ENCODE measurements at regions not wholly inside any gene's neighbourhood (a gene's known extent, or its start where the extent isn't known, plus 50 kb on each side); places are given as distances from the start of the nearest gene placed in this dataset.

GRCh38 chr4:175190654-175191053 is 272.5 kb downstream of the ADAM29 start:
- Histone ChIP-seq H3K4me1 (replicated peaks in 1 of 4; ENCODE audit: control insufficient read depth in 3 of 4, insufficient read depth in 4 of 4, low read length in 3 of 4) (no peaks in the 10 kb centered on the region), H2BK20ac (ENCODE audit: low read length) (no peak overlapping the region), H4K5ac (ENCODE audit: insufficient read length, low read depth, low read length) (no peak overlapping the region), H3K4ac (replicated peaks; ENCODE audit: insufficient read length, low read depth, low read length) (no peak overlapping the region), H3K4me3 (ENCODE audit: extremely low read depth in 1 of 4, insufficient read depth in 2 of 4, low read depth in 3 of 4, low read length in 4 of 4) (no peak overlapping the region), H3K14ac (ENCODE audit: insufficient read length) (no peak overlapping the region), H3K36me3 (ENCODE audit: control insufficient read depth in 2 of 4, insufficient read depth in 4 of 4, low read length in 3 of 4) (no peaks in the 10 kb centered on the region), H2BK5ac (ENCODE audit: low read depth, low read length) (no peak overlapping the region), H3K27ac (ENCODE audit: low read depth, low read length) (no peak overlapping the region), H3K27me3 (replicated peaks in 1 of 4; ENCODE audit: control insufficient read depth in 3 of 4, extremely low read depth in 1 of 4, insufficient read depth in 3 of 4, low read length in 3 of 4) (no peaks in the 10 kb centered on the region), H2BK15ac (ENCODE audit: low read length) (no peak overlapping the region), H3K9me3 (ENCODE audit: insufficient read depth in 2 of 2, low read depth in 1 of 2, low read length in 1 of 2) (no peaks in the 10 kb centered on the region), H2AFZ (ENCODE audit: low read length) (no peak overlapping the region), H2BK12ac (ENCODE audit: low read depth, low read length) (no peak overlapping the region), H3K9ac (replicated peaks in 1 of 4; ENCODE audit: extremely low read depth in 1 of 4, low read depth in 3 of 4, low read length in 3 of 4) (no peak overlapping the region), H3K4me2 (ENCODE audit: insufficient read depth in 1 of 2, low read depth in 2 of 2, low read length in 2 of 2) (no peak overlapping the region), H3K18ac (ENCODE audit: extremely low read depth, low read length) (no peak overlapping the region), H3K79me2 (ENCODE audit: control insufficient read depth in 1 of 2, insufficient read depth in 2 of 2, low read length in 2 of 2) (no peaks in the 10 kb centered on the region), H2BK120ac (replicated peaks; ENCODE audit: low read depth, low read length) (no peak overlapping the region), H3K23ac (ENCODE audit: insufficient read length) (no peak overlapping the region), H4K20me1 (replicated peaks in 1 of 2; ENCODE audit: control insufficient read depth in 1 of 2, insufficient read depth in 2 of 2, low read length in 2 of 2) (no peaks in the 10 kb centered on the region), H3K56ac (replicated peaks; ENCODE audit: insufficient read length, low read depth, low read length) (no peak overlapping the region), H4K91ac (replicated peaks; ENCODE audit: insufficient read length, low read length) (no peak overlapping the region), H3K79me1 (ENCODE audit: low read depth, low read length) (no peaks in the 10 kb centered on the region), H4K8ac (ENCODE audit: extremely low read depth, insufficient read depth, low read length) (no peak overlapping the region), H3K23me2 (ENCODE audit: low read depth, low read length) (no peaks in the 10 kb centered on the region), H2AK5ac (ENCODE audit: low read depth, low read length) (no peak overlapping the region)
- ChIA-PET CTCF (ENCODE audit: partially characterized antibody) (no interaction called here), POLR2A (ENCODE audit: partially characterized antibody) (no interaction called here)
- WGBS, 2 experiments (ENCODE audit: extremely low coverage in 1 of 2, insufficient coverage in 1 of 2, insufficient read length in 1 of 2, insufficient replicate concordance in 2 of 2, low coverage in 1 of 2, low lambda C conversion rate in 2 of 2, missing lambda C conversion rate in 1 of 2) = 86% methylated on average over 3 of the region's 3 CpGs; no CpG with 5 or more reads in 1 of the 2 experiments
- FAIRE-seq (no peak), DNase-seq (ENCODE audit: low read depth in 1 of 2, low spot score in 2 of 2) (no peak)
- TF ChIP-seq TAF1 (IDR thresholded peaks at IDR 0.05; ENCODE audit: low read depth, low read length) (no peak), CTBP2 (IDR thresholded peaks at IDR 0.05; ENCODE audit: borderline replicate concordance, insufficient read depth, insufficient read length, low read length) (no peak), TCF12 (IDR thresholded peaks at IDR 0.05; ENCODE audit: low read depth, low read length) (no peak), SIN3A (conservative IDR thresholded peaks at IDR 0.05 in 1 of 2, IDR thresholded peaks at IDR 0.05 in 1 of 2; ENCODE audit: low read depth in 1 of 2, low read length in 2 of 2) (no peak), ATF2 (IDR thresholded peaks at IDR 0.05; ENCODE audit: low read length) (no peak), ATF3 (IDR thresholded peaks at IDR 0.05; ENCODE audit: insufficient read depth, low read depth, low read length) (no peak), KDM4A (IDR thresholded peaks at IDR 0.05; ENCODE audit: low read depth, low read length, severe bottlenecking) (no peak), BACH1 (IDR thresholded peaks at IDR 0.05; ENCODE audit: low read length) (no peak)

Data from H1 (cell line).